ENCODE measurements at regions not wholly inside any gene's neighbourhood (a gene's known extent, or its start where the extent isn't known, plus 50 kb on each side); places are given as distances from the start of the nearest gene placed in this dataset.

- Histone ChIP-seq H2BK5ac (ENCODE audit: low read depth, low read length) (no peak overlapping the region), H4K20me1 (replicated peaks in 1 of 2; ENCODE audit: control insufficient read depth in 1 of 2, insufficient read depth in 2 of 2, low read length in 2 of 2) (no peaks in the 10 kb centered on the region), H3K4me2 (ENCODE audit: insufficient read depth in 1 of 2, low read depth in 2 of 2, low read length in 2 of 2) (no peak overlapping the region), H2BK12ac (ENCODE audit: low read depth, low read length) (no peak overlapping the region), H3K79me2 (ENCODE audit: control insufficient read depth in 1 of 2, insufficient read depth in 2 of 2, low read length in 2 of 2) (no peaks in the 10 kb centered on the region), H4K8ac (ENCODE audit: extremely low read depth, insufficient read depth, low read length) (no peak overlapping the region), H3K4me3 (ENCODE audit: extremely low read depth in 1 of 4, insufficient read depth in 2 of 4, low read depth in 3 of 4, low read length in 4 of 4) (no peak overlapping the region), H3K23me2 (ENCODE audit: low read depth, low read length) (no peaks in the 10 kb centered on the region), H2BK15ac (ENCODE audit: low read length) (no peak overlapping the region), H2AK5ac (ENCODE audit: low read depth, low read length) (no peak overlapping the region), H3K56ac (replicated peaks; ENCODE audit: insufficient read length, low read depth, low read length) (no peak overlapping the region), H3K18ac (ENCODE audit: extremely low read depth, low read length) (no peak overlapping the region), H4K5ac (ENCODE audit: insufficient read length, low read depth, low read length) (no peak overlapping the region), H3K27ac (ENCODE audit: low read depth, low read length) (no peak overlapping the region), H3K9ac (replicated peaks in 1 of 4; ENCODE audit: extremely low read depth in 1 of 4, low read depth in 3 of 4, low read length in 3 of 4) (no peak overlapping the region), H2BK20ac (ENCODE audit: low read length) (no peak overlapping the region), H3K36me3 (ENCODE audit: control insufficient read depth in 2 of 4, insufficient read depth in 4 of 4, low read length in 3 of 4) (no peaks in the 10 kb centered on the region), H3K9me3 (ENCODE audit: insufficient read depth in 2 of 2, low read depth in 1 of 2, low read length in 1 of 2) (0 out of 4 replicates have a peak, but pooled peaks cover 0 to 6% of the 10 kb centered on the region in 2 experiments), H3K4ac (replicated peaks; ENCODE audit: insufficient read length, low read depth, low read length) (no peak overlapping the region), H2BK120ac (replicated peaks; ENCODE audit: low read depth, low read length) (no peak overlapping the region), H3K79me1 (ENCODE audit: low read depth, low read length) (no peaks in the 10 kb centered on the region), H3K27me3 (replicated peaks in 1 of 4; ENCODE audit: control insufficient read depth in 3 of 4, extremely low read depth in 1 of 4, insufficient read depth in 3 of 4, low read length in 3 of 4) (no peaks in the 10 kb centered on the region), H3K14ac (ENCODE audit: insufficient read length) (no peak overlapping the region), H4K91ac (replicated peaks; ENCODE audit: insufficient read length, low read length) (no peak overlapping the region), H3K23ac (ENCODE audit: insufficient read length) (no peak overlapping the region), H2AFZ (ENCODE audit: low read length) (no peak overlapping the region), H3K4me1 (replicated peaks in 1 of 4; ENCODE audit: control insufficient read depth in 3 of 4, insufficient read depth in 4 of 4, low read length in 3 of 4) (no peaks in the 10 kb centered on the region)
- POLR2A ChIA-PET (ENCODE audit: partially characterized antibody) = interaction anchor here (1.2 kb wide), 1 partner anchor 9 kb away, joined by 3 read pairs; no protein-coding TSS in a partner anchor
- CTCF ChIA-PET (ENCODE audit: partially characterized antibody) = interaction anchor here (1.4 kb wide), 1 partner anchor 12 kb away, joined by 5 read pairs; no protein-coding TSS in a partner anchor
- 90% methylated on average over 4 of the region's 4 CpGs; no CpG with 5 or more reads in 1 of the 2 experiments for WGBS, 2 experiments (ENCODE audit: extremely low coverage in 1 of 2, insufficient coverage in 1 of 2, insufficient read length in 1 of 2, insufficient replicate concordance in 2 of 2, low coverage in 1 of 2, low lambda C conversion rate in 2 of 2, missing lambda C conversion rate in 1 of 2)
- FAIRE-seq = no peak
- no peak for DNase-seq (ENCODE audit: low read depth in 1 of 2, low spot score in 2 of 2)
- no peak for TF ChIP-seq USF2 (IDR thresholded peaks at IDR 0.05; ENCODE audit: low read length)
- TF ChIP-seq SIRT6 (IDR thresholded peaks at IDR 0.05; ENCODE audit: low read length) = no peak
- no peak for TF ChIP-seq BCL11A (IDR thresholded peaks at IDR 0.05; ENCODE audit: low read depth in 2 of 2, low read length in 2 of 2)
- TF ChIP-seq CBX5 (IDR thresholded peaks at IDR 0.05; ENCODE audit: low read depth, low read length) = no peak
- no peak for TF ChIP-seq JUN (IDR thresholded peaks at IDR 0.05; ENCODE audit: low read depth, low read length)
- no peak for TF ChIP-seq TCF12 (IDR thresholded peaks at IDR 0.05; ENCODE audit: low read depth, low read length)
- no peak for TF ChIP-seq GABPA (IDR thresholded peaks at IDR 0.05; ENCODE audit: borderline replicate concordance, insufficient read depth, low read length)
- no peak for TF ChIP-seq RNF2 (IDR thresholded peaks at IDR 0.05; ENCODE audit: borderline replicate concordance, low read depth, low read length, missing control alignments, poor library complexity, severe bottlenecking)
- TF ChIP-seq POLR2AphosphoS5 (IDR thresholded peaks at IDR 0.05; ENCODE audit: low read depth, low read length) = no peak
- no peak for TF ChIP-seq NANOG (IDR thresholded peaks at IDR 0.05; ENCODE audit: insufficient read depth, low read depth, low read length, poor library complexity, severe bottlenecking)
- no peak for TF ChIP-seq KDM5A (IDR thresholded peaks at IDR 0.05; ENCODE audit: low read length)
- no peak for TF ChIP-seq SIX5 (IDR thresholded peaks at IDR 0.05; ENCODE audit: low read depth, low read length)
- no peak for TF ChIP-seq SP1 (IDR thresholded peaks at IDR 0.05; ENCODE audit: low read depth, low read length)
- no peak for TF ChIP-seq SAP30 (IDR thresholded peaks at IDR 0.05; ENCODE audit: insufficient read depth, insufficient replicate concordance, low read length)
Measured at GRCh38 chr6:150537491-150537890, 62.2 kb upstream of the PLEKHG1 start.

Measured in H1 (cell line).